ENCODE measurements at regions not wholly inside any gene's neighbourhood (a gene's known extent, or its start where the extent isn't known, plus 50 kb on each side); places are given as distances from the start of the nearest gene placed in this dataset.

DNA sequence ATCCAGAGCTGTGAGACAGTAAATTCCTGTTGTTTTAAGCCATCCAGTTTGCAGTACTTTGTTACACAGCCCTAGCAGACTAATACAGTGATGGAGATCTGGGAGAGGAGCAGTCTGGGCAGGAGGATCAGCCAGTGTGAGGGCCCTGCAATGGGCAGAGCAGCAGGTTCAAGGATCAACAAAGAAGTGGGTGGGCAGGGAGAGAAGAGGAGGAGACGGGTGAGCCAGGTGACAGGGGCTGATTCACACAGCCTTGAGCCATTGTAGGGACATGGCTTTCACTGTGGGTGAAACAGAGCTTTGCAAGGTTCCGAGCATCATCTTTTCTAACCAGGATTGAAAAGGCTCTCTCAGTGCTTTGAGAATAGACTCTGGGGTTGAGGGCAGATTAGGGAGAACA, 88.2 kb upstream of the MVB12B start:
- Histone ChIP-seq H3K36me3 (ENCODE audit: insufficient read depth, low read length, poor library complexity, severe bottlenecking) (no peaks in the 10 kb centered on the region), H3K9me3 (ENCODE audit: low read depth, low read length, poor library complexity, severe bottlenecking) (no peaks in the 10 kb centered on the region), H3K27me3 (replicated peaks; ENCODE audit: insufficient read depth, low read depth, low read length, poor library complexity) (no peaks in the 10 kb centered on the region), H3K27ac (ENCODE audit: low read depth, low read length, poor library complexity, severe bottlenecking) (no peak overlapping the region), H3K4me3 (ENCODE audit: low read depth, low read length, poor library complexity, severe bottlenecking) (no peak overlapping the region), H3K4me1 (ENCODE audit: insufficient read depth, low read length, poor library complexity, severe bottlenecking) (no peaks in the 10 kb centered on the region)
- intact Hi-C loops (cut with micrococcal nuclease; ENCODE audit: unreplicated experiment): no loop called here
- TF ChIP-seq EZH2 (IDR thresholded peaks at IDR 0.05; ENCODE audit: borderline replicate concordance, low read depth, low read length, poor library complexity, severe bottlenecking) (no peak), CTCF (conservative IDR thresholded peaks at IDR 0.05; ENCODE audit: low read depth, low read length) (no peak)
- no TSS peak for BruUV-seq (replicated peaks)
- ChIA-PET CTCF (no interaction called here), POLR2A (ENCODE audit: low non-redundant PET) (no interaction called here)
- no peak for DNase-seq (ENCODE audit: low spot score)

DNA sequence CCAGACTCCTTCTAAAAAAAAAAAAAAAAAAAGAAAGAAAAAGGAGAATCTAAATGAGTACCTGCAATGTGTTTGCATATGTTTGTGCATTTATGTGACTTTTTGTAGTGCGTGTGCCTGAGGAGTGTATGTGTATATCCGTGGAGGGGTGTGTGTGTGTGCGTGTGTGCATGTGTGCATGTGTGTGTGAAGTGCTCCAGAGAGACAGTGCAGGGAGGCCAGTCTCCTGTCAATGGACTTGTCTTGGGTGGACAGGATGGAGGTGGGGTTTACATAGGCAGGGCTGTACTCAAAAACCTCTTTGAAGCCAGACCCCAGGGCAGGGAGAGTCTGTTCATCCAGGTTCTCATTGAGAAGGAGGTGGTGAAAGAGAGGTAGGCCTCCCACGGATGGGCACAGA, 87.1 kb upstream of the MVB12B start:
- no peak for DNase-seq (ENCODE audit: low spot score)
- H3K4me1 ChIP-seq (ENCODE audit: insufficient read depth, low read length, poor library complexity, severe bottlenecking): no peaks in the 10 kb centered on the region
- no peak overlapping the region for H3K4me3 ChIP-seq (ENCODE audit: low read depth, low read length, poor library complexity, severe bottlenecking)
- no peaks in the 10 kb centered on the region for H3K27me3 ChIP-seq (replicated peaks; ENCODE audit: insufficient read depth, low read depth, low read length, poor library complexity)
- TF ChIP-seq CTCF (conservative IDR thresholded peaks at IDR 0.05; ENCODE audit: low read depth, low read length) (no peak), EZH2 (IDR thresholded peaks at IDR 0.05; ENCODE audit: borderline replicate concordance, low read depth, low read length, poor library complexity, severe bottlenecking) (no peak)
- BruUV-seq (replicated peaks): no TSS peak
- CTCF ChIA-PET: no interaction called here
- H3K9me3 ChIP-seq (ENCODE audit: low read depth, low read length, poor library complexity, severe bottlenecking): no peaks in the 10 kb centered on the region
- POLR2A ChIA-PET (ENCODE audit: low non-redundant PET): no interaction called here
- intact Hi-C loops (cut with micrococcal nuclease; ENCODE audit: unreplicated experiment): no loop called here
- no peak overlapping the region for H3K27ac ChIP-seq (ENCODE audit: low read depth, low read length, poor library complexity, severe bottlenecking)
- no peaks in the 10 kb centered on the region for H3K36me3 ChIP-seq (ENCODE audit: insufficient read depth, low read length, poor library complexity, severe bottlenecking)

GRCh38 chr9:126240835-126241234, 85.8 kb upstream of the MVB12B start:
- Histone ChIP-seq H3K27ac (ENCODE audit: low read depth, low read length, poor library complexity, severe bottlenecking) (no peak overlapping the region), H3K4me3 (ENCODE audit: low read depth, low read length, poor library complexity, severe bottlenecking) (no peak overlapping the region), H3K4me1 (ENCODE audit: insufficient read depth, low read length, poor library complexity, severe bottlenecking) (no peaks in the 10 kb centered on the region), H3K27me3 (replicated peaks; ENCODE audit: insufficient read depth, low read depth, low read length, poor library complexity) (no peaks in the 10 kb centered on the region), H3K9me3 (ENCODE audit: low read depth, low read length, poor library complexity, severe bottlenecking) (no peaks in the 10 kb centered on the region), H3K36me3 (ENCODE audit: insufficient read depth, low read length, poor library complexity, severe bottlenecking) (no peaks in the 10 kb centered on the region)
- POLR2A ChIA-PET (ENCODE audit: low non-redundant PET): no interaction called here
- TF ChIP-seq EZH2 (IDR thresholded peaks at IDR 0.05; ENCODE audit: borderline replicate concordance, low read depth, low read length, poor library complexity, severe bottlenecking) (no peak), CTCF (conservative IDR thresholded peaks at IDR 0.05; ENCODE audit: low read depth, low read length) (no peak)
- BruUV-seq (replicated peaks): no TSS peak
- intact Hi-C loops (cut with micrococcal nuclease; ENCODE audit: unreplicated experiment): no loop called here
- no peak for DNase-seq (ENCODE audit: low spot score)
- CTCF ChIA-PET: no interaction called here
